ENCODE measurements at regions not wholly inside any gene's neighbourhood (a gene's known extent, or its start where the extent isn't known, plus 50 kb on each side); places are given as distances from the start of the nearest gene placed in this dataset.

- no peak overlapping the region for H3K4me3 ChIP-seq (ENCODE audit: low read depth, low read length)
- TF ChIP-seq MAX (IDR thresholded peaks at IDR 0.05; ENCODE audit: low read depth, low read length) (no peak), MYC (IDR thresholded peaks at IDR 0.05; ENCODE audit: low read depth, low read length) (no peak), POLR2A (IDR thresholded peaks at IDR 0.05; ENCODE audit: extremely low read depth, insufficient read length) (no peak)
- TF ChIP-seq, protein P1, sequence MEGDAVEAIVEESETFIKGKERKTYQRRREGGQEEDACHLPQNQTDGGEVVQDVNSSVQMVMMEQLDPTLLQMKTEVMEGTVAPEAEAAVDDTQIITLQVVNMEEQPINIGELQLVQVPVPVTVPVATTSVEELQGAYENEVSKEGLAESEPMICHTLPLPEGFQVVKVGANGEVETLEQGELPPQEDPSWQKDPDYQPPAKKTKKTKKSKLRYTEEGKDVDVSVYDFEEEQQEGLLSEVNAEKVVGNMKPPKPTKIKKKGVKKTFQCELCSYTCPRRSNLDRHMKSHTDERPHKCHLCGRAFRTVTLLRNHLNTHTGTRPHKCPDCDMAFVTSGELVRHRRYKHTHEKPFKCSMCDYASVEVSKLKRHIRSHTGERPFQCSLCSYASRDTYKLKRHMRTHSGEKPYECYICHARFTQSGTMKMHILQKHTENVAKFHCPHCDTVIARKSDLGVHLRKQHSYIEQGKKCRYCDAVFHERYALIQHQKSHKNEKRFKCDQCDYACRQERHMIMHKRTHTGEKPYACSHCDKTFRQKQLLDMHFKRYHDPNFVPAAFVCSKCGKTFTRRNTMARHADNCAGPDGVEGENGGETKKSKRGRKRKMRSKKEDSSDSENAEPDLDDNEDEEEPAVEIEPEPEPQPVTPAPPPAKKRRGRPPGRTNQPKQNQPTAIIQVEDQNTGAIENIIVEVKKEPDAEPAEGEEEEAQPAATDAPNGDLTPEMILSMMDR (IDR thresholded peaks at IDR 0.05; ENCODE audit: low read depth, low read length): no peak
- no peak for DNase-seq (ENCODE audit: low read depth)
Measured at GRCh38 chr15:70178335-70179084, 80.8 kb upstream of the TLE3 start.

DNA sequence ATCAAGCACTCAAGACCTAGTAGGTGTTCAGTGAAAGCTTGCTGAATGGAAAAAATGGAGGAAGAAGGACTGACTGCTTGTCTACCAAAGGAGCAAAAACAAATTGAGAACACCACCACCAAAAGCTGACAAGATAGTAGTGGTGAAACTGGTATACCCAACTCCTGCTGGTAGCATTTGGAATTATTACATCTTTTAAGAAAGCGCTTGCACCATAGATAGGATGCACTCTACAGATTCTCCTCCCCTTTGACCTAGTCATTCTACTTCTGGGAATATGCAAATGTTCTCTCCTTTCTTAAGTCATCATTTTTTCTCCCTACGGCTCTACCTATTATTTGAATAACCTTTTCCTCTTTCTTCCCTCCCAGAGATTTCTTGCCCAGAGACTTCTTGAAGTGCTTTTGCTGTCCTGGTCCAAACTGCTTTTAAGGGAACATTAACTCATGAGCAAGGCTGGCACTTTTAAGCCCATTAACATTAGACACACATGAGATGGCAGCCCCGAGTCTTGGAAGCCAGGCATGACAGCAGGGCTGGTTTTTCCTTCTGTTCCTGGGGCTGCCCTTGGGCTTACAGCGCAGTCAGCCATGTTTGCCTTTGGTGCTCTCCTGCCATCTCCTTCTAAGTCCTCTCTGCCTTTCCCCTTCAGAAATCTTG is 75.0 kb upstream of the TLE3 start:
- TF ChIP-seq, protein P1 (IDR thresholded peaks at IDR 0.05; ENCODE audit: low read depth, low read length): no peak
- TF ChIP-seq POLR2A (IDR thresholded peaks at IDR 0.05; ENCODE audit: extremely low read depth, insufficient read length) (no peak), MAX (IDR thresholded peaks at IDR 0.05; ENCODE audit: low read depth, low read length) (no peak), MYC (IDR thresholded peaks at IDR 0.05; ENCODE audit: low read depth, low read length) (no peak)
- H3K4me3 ChIP-seq (ENCODE audit: low read depth, low read length): no peak overlapping the region
- no peak for DNase-seq (ENCODE audit: low read depth)

DNA sequence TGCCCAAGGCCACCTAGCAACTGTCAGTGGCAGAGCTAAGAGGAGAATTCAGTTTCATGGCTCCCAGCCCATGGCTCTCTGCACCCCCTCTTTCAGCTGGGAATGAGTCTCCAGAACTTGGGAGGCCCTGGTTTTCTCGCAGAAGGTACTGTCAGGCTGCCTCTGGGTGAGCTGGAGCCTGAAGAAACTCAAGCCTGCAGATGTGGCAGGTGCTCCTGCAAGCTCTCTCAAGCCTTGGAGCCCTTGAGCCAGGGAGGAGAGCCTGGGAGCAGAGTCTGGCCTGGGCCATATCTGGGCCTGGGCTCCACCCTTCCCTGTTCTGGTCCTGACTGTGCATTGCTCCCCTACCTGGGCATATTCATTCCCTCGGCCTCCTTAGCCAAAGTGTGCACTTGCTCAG is 74.4 kb upstream of the TLE3 start:
- H3K4me3 ChIP-seq (ENCODE audit: low read depth, low read length): no peak overlapping the region
- TF ChIP-seq POLR2A (IDR thresholded peaks at IDR 0.05; ENCODE audit: extremely low read depth, insufficient read length): no peak
- no peak for TF ChIP-seq MAX (IDR thresholded peaks at IDR 0.05; ENCODE audit: low read depth, low read length)
- TF ChIP-seq, protein P1 (IDR thresholded peaks at IDR 0.05; ENCODE audit: low read depth, low read length): no peak
- TF ChIP-seq MYC (IDR thresholded peaks at IDR 0.05; ENCODE audit: low read depth, low read length): no peak
- DNase-seq (ENCODE audit: low read depth): no peak

DNA sequence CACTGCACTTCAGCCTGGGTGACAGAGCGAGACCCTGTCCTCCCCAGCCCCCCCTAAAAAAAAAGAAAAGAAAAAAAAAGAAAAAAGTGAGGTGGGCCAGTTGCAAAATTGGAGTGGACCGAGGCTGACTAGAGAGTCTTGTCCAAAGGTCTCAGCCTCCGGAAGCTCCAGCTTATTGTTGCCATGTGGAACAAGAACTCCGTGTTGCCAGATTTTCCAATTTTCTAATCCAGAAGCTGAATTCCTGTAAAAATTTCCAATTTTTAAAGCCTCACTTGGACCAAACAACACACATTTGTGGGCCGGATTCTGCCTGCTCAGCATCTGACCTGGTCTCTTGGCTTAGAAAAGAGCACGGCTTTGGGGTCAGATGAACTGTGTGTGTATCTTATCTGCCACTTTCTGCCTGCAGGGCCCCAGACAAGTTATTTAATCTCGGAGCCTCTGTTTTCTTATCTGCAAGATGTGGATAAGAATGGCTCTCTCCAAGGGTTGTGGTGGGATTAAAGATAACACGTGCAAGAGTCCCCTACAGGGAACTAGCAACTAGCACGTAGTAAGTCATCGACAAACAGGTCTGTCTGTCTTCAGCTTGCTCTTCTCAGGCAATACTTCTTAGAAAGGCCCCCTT is 73.7 kb upstream of the TLE3 start:
- TF ChIP-seq, protein P1 (IDR thresholded peaks at IDR 0.05; ENCODE audit: low read depth, low read length): no peak
- no peak for TF ChIP-seq MAX (IDR thresholded peaks at IDR 0.05; ENCODE audit: low read depth, low read length)
- TF ChIP-seq MYC (IDR thresholded peaks at IDR 0.05; ENCODE audit: low read depth, low read length): no peak
- no peak for TF ChIP-seq POLR2A (IDR thresholded peaks at IDR 0.05; ENCODE audit: extremely low read depth, insufficient read length)
- no peak for DNase-seq (ENCODE audit: low read depth)
- no peak overlapping the region for H3K4me3 ChIP-seq (ENCODE audit: low read depth, low read length)

GRCh38 chr15:70170096-70170699 is 72.5 kb upstream of the TLE3 start:
- no peak overlapping the region for H3K4me3 ChIP-seq (ENCODE audit: low read depth, low read length)
- TF ChIP-seq MYC (IDR thresholded peaks at IDR 0.05; ENCODE audit: low read depth, low read length) (no peak), POLR2A (IDR thresholded peaks at IDR 0.05; ENCODE audit: extremely low read depth, insufficient read length) (no peak), MAX (IDR thresholded peaks at IDR 0.05; ENCODE audit: low read depth, low read length) (no peak)
- TF ChIP-seq, protein P1 (IDR thresholded peaks at IDR 0.05; ENCODE audit: low read depth, low read length): no peak
- no peak for DNase-seq (ENCODE audit: low read depth)
